ENCODE measurements at regions not wholly inside any gene's neighbourhood (a gene's known extent, or its start where the extent isn't known, plus 50 kb on each side); places are given as distances from the start of the nearest gene placed in this dataset.

- ChIA-PET CTCF (ENCODE audit: low intra/inter-chr PET ratio, low total read pairs) (no interaction called here), POLR2A (no interaction called here)
- in situ Hi-C loops (cut with HindIII; ENCODE audit: extremely low pct_ligation_motif_present, low pct_unique_long_range_greater_than_20kb): no loop called here
- no peak overlapping the region for H3K4me3 ChIP-seq (replicated peaks in 1 of 3; ENCODE audit: insufficient read depth in 1 of 3, low read depth in 2 of 3, low read length in 3 of 3)
- H3K79me2 ChIP-seq (ENCODE audit: insufficient read depth, low read length): no peaks in the 10 kb centered on the region
- no TSS peak for BruUV-seq (replicated peaks)
- no peaks in the 10 kb centered on the region; the same call in 1 of the 2 replicates for H3K9me3 ChIP-seq (ENCODE audit: low read length)
- no peak for TF ChIP-seq ZNF441 (CRISPR knock-in tag; IDR thresholded peaks at IDR 0.05; ENCODE audit: borderline replicate concordance)
- TF ChIP-seq TFAP4 (IDR thresholded peaks at IDR 0.05; ENCODE audit: borderline replicate concordance, low read depth): no peak
- TF ChIP-seq ZNF44 (CRISPR knock-in tag; IDR thresholded peaks at IDR 0.05): no peak
- TF ChIP-seq ZBTB2 (CRISPR knock-in tag; IDR thresholded peaks at IDR 0.05; ENCODE audit: low read depth): no peak
- TF ChIP-seq, protein P1, sequence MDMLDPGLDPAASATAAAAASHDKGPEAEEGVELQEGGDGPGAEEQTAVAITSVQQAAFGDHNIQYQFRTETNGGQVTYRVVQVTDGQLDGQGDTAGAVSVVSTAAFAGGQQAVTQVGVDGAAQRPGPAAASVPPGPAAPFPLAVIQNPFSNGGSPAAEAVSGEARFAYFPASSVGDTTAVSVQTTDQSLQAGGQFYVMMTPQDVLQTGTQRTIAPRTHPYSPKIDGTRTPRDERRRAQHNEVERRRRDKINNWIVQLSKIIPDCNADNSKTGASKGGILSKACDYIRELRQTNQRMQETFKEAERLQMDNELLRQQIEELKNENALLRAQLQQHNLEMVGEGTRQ (IDR thresholded peaks at IDR 0.05; ENCODE audit: low read depth, low read length): no peak
- TF ChIP-seq, protein P1 (CRISPR knock-in tag; IDR thresholded peaks at IDR 0.05; ENCODE audit: borderline replicate concordance): no peak
- TF ChIP-seq ISX (CRISPR knock-in tag; conservative IDR thresholded peaks at IDR 0.05): no peak
- TF ChIP-seq HMG20A (CRISPR knock-in tag; IDR thresholded peaks at IDR 0.05; ENCODE audit: borderline replicate concordance): no peak
- no peak for TF ChIP-seq HOXA5 (CRISPR knock-in tag; IDR thresholded peaks at IDR 0.05)
- no peak overlapping the region for H3K27ac ChIP-seq (ENCODE audit: extremely low read length, insufficient read depth, low read length)
- no peaks in the 10 kb centered on the region for H3K27me3 ChIP-seq (ENCODE audit: control insufficient read depth in 1 of 2, insufficient read depth in 2 of 2, low read length in 2 of 2)
- FAIRE-seq: no peak
- intact Hi-C loops (cut with micrococcal nuclease; ENCODE audit: unreplicated experiment): loop anchor here (5.0 kb wide), 1 partner anchor 90 kb away; no protein-coding TSS in a partner anchor
- WGBS (ENCODE audit: low lambda C conversion rate): 92% methylated on average over 3 of the region's 3 CpGs
- ATAC-seq: no peak
- H3K9ac ChIP-seq (ENCODE audit: insufficient read depth, low read depth, low read length): no peak overlapping the region
- H3K4me2 ChIP-seq (ENCODE audit: low read depth, low read length): no peak overlapping the region
- H4K20me1 ChIP-seq (ENCODE audit: insufficient read depth, low read length): no peaks in the 10 kb centered on the region
- H3K4me1 ChIP-seq (ENCODE audit: insufficient read depth, low read length): peaks cover 9% of the 10 kb centered on the region; the same call in 1 of the 2 replicates
- H2AFZ ChIP-seq (ENCODE audit: low read length): no peak overlapping the region
- H3K36me3 ChIP-seq (replicated peaks in 1 of 2; ENCODE audit: control insufficient read depth in 1 of 2, insufficient read depth in 2 of 2, low read length in 2 of 2): no peaks in the 10 kb centered on the region
- DNase-seq (ENCODE audit: low spot score): no peak
Observed at GRCh38 chr2:215737477-215737876, 275.9 kb downstream of the MREG start.

All from HepG2 (cell line).